Calu3 (cell line): ENCODE measurements at regions not wholly inside any gene's neighbourhood (a gene's known extent, or its start where the extent isn't known, plus 50 kb on each side); places are given as distances from the start of the nearest gene placed in this dataset.

Experiments
- BruUV-seq: library from RNA; stranded (reverse); fragments of 400-500 nt; replicated peaks from 2 replicates; lab custom pipeline; 2021; lab: Mats Ljungman, UMichigan
- CTCF ChIA-PET: fragments of 300-600 bp; sonication (Branson Sonifier 250); formaldehyde crosslinking; loops from one replicate; lab custom pipeline; 2022; ENCODE audit warnings: antibody characterized with exemption; lab: Charles Lee
- DNase-seq: peaks from one replicate; pipeline ENCODE4 v3.0.0; 2022
- H3K27ac Mint-ChIP-seq: one replicate; pipeline ENCODE4 v1.8.0; 2022; ENCODE audit warnings: mixed read lengths; ENCODE audit not compliant: unreplicated experiment
- H3K27me3 Mint-ChIP-seq: one replicate; pipeline ENCODE4 v1.8.0; 2022; ENCODE audit warnings: mixed read lengths; ENCODE audit not compliant: unreplicated experiment
- H3K36me3 Mint-ChIP-seq: one replicate; pipeline ENCODE4 v1.8.0; 2022; ENCODE audit warnings: mild to moderate bottlenecking, moderate library complexity, mixed read lengths; ENCODE audit not compliant: insufficient read depth, unreplicated experiment
- H3K4me1 Mint-ChIP-seq: one replicate; pipeline ENCODE4 v1.8.0; 2022; ENCODE audit warnings: mild to moderate bottlenecking, low read depth, mixed read lengths; ENCODE audit not compliant: unreplicated experiment
- H3K4me3 Mint-ChIP-seq: one replicate; pipeline ENCODE4 v1.8.0; 2022; ENCODE audit warnings: mild to moderate bottlenecking, low read depth, moderate library complexity, mixed read lengths; ENCODE audit not compliant: unreplicated experiment
- H3K9me3 Mint-ChIP-seq: one replicate; pipeline ENCODE4 v1.8.0; 2022; ENCODE audit warnings: low read depth, mixed read lengths; ENCODE audit not compliant: unreplicated experiment
- intact Hi-C: fragments of 100-400 bp; cut with micrococcal nuclease; formaldehyde crosslinking; loops from one replicate; pipeline ENCODE4 v1.10.0; 2022; ENCODE audit not compliant: unreplicated experiment
- TF ChIP-seq, protein P1 (sequence below): fragments of 200-600 bp; IDR thresholded peaks from one replicate; pipeline ENCODE4 v1.8.0; 2022; ENCODE audit warnings: antibody characterized with exemption; ENCODE audit not compliant: unreplicated experiment

DNA sequence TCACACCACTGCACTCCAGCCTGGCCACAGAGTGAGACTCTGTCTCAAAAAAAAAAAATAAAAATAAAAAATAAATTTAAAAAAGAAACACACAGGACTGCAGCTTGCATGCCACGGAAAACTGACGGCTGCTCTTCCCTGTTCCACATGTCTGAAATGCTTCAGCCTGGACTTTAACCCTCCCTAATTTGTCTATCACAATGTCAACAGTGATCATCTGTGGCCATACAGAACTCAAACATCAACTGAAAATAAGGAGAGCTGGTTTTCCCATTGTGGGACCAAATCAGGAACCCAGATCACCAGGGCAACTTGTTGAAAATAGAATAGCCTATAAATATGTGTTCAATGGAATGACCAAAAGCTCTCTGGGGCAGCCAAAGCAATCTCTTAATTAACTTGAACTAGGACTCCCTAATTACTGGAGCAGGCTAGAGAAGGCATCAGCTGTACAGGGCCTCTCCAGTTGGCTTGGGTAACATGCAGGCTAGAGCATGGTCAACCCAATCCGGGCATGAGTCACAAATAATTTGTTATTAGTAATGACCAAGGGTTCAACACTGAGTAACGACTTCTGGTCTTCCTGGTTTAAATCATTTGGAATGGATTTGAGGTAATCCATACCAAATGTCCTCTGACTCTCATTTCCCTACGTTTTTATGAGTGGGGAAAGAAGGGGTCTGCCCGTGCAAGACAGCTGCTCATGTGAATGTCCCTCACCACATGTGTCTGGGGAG, 62.7 kb upstream of the KAZN start:
- DNase-seq: no peak

DNA sequence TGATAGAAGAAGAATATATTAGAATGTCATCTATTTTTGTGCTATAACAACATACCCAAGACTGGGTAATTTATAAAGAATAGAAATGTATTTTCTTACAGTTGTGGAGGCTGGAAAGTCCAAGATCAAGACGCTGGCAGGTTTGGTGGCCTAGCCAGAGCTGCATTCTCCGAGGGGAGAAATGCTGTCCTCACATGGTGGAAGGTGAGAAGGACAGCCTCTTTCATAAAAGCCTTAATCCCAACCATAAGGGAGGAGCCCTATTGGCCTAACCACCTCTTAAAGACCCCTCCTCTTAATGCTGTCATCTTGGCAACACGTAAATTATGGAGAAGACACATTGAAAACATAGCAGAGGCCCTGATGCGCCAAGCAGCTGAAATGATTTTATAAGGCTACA, 60.1 kb upstream of the KAZN start:
- no peaks in the 10 kb centered on the region for H3K36me3 Mint-ChIP-seq
- CTCF ChIA-PET: no interaction called here
- BruUV-seq: no TSS peak
- no peak for DNase-seq
- no peaks in the 10 kb centered on the region for H3K4me1 Mint-ChIP-seq
- peaks cover 4% of the 10 kb centered on the region for H3K9me3 Mint-ChIP-seq
- no peak overlapping the region for H3K27ac Mint-ChIP-seq
- TF ChIP-seq, protein P1, sequence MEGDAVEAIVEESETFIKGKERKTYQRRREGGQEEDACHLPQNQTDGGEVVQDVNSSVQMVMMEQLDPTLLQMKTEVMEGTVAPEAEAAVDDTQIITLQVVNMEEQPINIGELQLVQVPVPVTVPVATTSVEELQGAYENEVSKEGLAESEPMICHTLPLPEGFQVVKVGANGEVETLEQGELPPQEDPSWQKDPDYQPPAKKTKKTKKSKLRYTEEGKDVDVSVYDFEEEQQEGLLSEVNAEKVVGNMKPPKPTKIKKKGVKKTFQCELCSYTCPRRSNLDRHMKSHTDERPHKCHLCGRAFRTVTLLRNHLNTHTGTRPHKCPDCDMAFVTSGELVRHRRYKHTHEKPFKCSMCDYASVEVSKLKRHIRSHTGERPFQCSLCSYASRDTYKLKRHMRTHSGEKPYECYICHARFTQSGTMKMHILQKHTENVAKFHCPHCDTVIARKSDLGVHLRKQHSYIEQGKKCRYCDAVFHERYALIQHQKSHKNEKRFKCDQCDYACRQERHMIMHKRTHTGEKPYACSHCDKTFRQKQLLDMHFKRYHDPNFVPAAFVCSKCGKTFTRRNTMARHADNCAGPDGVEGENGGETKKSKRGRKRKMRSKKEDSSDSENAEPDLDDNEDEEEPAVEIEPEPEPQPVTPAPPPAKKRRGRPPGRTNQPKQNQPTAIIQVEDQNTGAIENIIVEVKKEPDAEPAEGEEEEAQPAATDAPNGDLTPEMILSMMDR: no peak
- intact Hi-C loops: no loop called here
- H3K4me3 Mint-ChIP-seq: no peak overlapping the region
- peaks cover 11% of the 10 kb centered on the region for H3K27me3 Mint-ChIP-seq

More for the DNA sequence above, 62.7 kb upstream of the KAZN start:
- no TSS peak for BruUV-seq
- Mint-ChIP-seq H3K4me1 (no peaks in the 10 kb centered on the region), H3K27ac (no peak overlapping the region), H3K9me3 (peaks cover 4% of the 10 kb centered on the region), H3K4me3 (no peak overlapping the region), H3K27me3 (peaks cover 11% of the 10 kb centered on the region), H3K36me3 (no peaks in the 10 kb centered on the region)
- TF ChIP-seq, protein P1: no peak
- intact Hi-C loops: no loop called here
- CTCF ChIA-PET: no interaction called here

GRCh38 chr1:14539309-14539708, 59.2 kb upstream of the KAZN start:
- H3K36me3 Mint-ChIP-seq: no peaks in the 10 kb centered on the region
- TF ChIP-seq, protein P1: no peak
- CTCF ChIA-PET: no interaction called here
- intact Hi-C loops: no loop called here
- no peak for DNase-seq
- H3K27me3 Mint-ChIP-seq: peaks cover 11% of the 10 kb centered on the region
- no TSS peak for BruUV-seq
- H3K27ac Mint-ChIP-seq: no peak overlapping the region
- peaks cover 4% of the 10 kb centered on the region for H3K9me3 Mint-ChIP-seq
- no peak overlapping the region for H3K4me3 Mint-ChIP-seq
- H3K4me1 Mint-ChIP-seq: no peaks in the 10 kb centered on the region

DNA sequence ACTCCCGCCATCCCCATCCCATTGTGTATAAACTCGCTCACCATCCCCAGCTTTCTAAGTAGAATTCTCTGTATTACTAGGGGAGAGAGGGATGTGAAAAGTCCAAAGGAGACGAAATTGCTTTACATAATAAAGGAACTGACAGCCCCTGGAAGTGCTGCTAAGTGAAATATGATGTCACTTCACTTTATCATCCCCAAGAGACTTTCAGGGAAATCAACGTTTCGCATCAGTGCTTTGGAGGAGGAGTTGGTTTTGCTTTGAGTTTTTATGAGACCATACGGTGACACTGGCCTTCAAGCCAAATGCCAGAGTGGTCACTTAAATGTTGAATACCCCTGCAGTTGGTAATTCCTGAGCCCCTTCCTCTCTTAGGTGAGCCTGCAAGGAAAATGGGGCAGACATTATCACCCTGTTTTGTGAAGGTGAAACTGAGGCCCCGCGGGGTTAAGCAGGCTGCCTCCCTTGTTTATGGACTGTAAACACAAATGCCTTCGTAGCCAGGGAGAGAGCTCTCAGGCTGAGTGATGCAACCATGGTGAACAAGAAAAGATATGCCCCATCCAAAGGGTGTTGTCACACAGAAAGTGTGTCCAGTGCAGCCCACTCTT, 58.4 kb upstream of the KAZN start:
- Mint-ChIP-seq H3K4me1 (no peaks in the 10 kb centered on the region), H3K27me3 (peaks cover 3% of the 10 kb centered on the region), H3K9me3 (peaks cover under 1% of the 10 kb centered on the region), H3K4me3 (no peak overlapping the region), H3K27ac (no peak overlapping the region), H3K36me3 (no peaks in the 10 kb centered on the region)
- CTCF ChIA-PET: no interaction called here
- TF ChIP-seq, protein P1: no peak
- DNase-seq: no peak
- no TSS peak for BruUV-seq
- intact Hi-C loops: no loop called here
